PFSK-1 (cell line): ENCODE measurements at regions not wholly inside any gene's neighbourhood (a gene's known extent, or its start where the extent isn't known, plus 50 kb on each side); places are given as distances from the start of the nearest gene placed in this dataset.

ENCODE experiments used
- FOXP2 ChIP-seq: optimal IDR thresholded peaks from 2 replicates; pipeline ENCODE3; 2011; ENCODE audit warnings: borderline replicate concordance, control low read depth, inconsistent platforms; ENCODE audit not compliant: insufficient read depth; ENCODE audit errors: extremely low read length, extremely low read depth
- POLR2AphosphoS5 ChIP-seq: IDR thresholded peaks from 2 replicates; pipeline ENCODE4 v1.6.1; 2012; ENCODE audit warnings: low read depth, mild to moderate bottlenecking, control low read depth, low read length, moderate library complexity
- SIN3A ChIP-seq: IDR thresholded peaks from 2 replicates; pipeline ENCODE4 v1.6.1; 2012; ENCODE audit warnings: mild to moderate bottlenecking, low read length, moderate library complexity, borderline replicate concordance; ENCODE audit not compliant: insufficient read depth
- TAF1 ChIP-seq: IDR thresholded peaks from 2 replicates; pipeline ENCODE4 v1.6.1; 2012; ENCODE audit warnings: low read length, control low read depth, borderline replicate concordance; ENCODE audit not compliant: insufficient read depth
- TF ChIP-seq, protein P1 (sequence below), 2 experiments: IDR thresholded peaks; 2 replicates each; pipeline versions ENCODE4 v1.6.1 to v1.8.0; 2011 to 2012; ENCODE audit warnings: low read depth in 2 of 2, low read length in 2 of 2, control low read depth in 1 of 2, inconsistent platforms in 1 of 2, mild to moderate bottlenecking in 1 of 2, moderate library complexity in 1 of 2; ENCODE audit not compliant: insufficient read depth in 1 of 2

GRCh38 chr1:228940926-228941325 lies 205.6 kb downstream of the RHOU start:
- TF ChIP-seq POLR2AphosphoS5 (no peak), FOXP2 (no peak), SIN3A (no peak), TAF1 (no peak)
- TF ChIP-seq, protein P1, sequence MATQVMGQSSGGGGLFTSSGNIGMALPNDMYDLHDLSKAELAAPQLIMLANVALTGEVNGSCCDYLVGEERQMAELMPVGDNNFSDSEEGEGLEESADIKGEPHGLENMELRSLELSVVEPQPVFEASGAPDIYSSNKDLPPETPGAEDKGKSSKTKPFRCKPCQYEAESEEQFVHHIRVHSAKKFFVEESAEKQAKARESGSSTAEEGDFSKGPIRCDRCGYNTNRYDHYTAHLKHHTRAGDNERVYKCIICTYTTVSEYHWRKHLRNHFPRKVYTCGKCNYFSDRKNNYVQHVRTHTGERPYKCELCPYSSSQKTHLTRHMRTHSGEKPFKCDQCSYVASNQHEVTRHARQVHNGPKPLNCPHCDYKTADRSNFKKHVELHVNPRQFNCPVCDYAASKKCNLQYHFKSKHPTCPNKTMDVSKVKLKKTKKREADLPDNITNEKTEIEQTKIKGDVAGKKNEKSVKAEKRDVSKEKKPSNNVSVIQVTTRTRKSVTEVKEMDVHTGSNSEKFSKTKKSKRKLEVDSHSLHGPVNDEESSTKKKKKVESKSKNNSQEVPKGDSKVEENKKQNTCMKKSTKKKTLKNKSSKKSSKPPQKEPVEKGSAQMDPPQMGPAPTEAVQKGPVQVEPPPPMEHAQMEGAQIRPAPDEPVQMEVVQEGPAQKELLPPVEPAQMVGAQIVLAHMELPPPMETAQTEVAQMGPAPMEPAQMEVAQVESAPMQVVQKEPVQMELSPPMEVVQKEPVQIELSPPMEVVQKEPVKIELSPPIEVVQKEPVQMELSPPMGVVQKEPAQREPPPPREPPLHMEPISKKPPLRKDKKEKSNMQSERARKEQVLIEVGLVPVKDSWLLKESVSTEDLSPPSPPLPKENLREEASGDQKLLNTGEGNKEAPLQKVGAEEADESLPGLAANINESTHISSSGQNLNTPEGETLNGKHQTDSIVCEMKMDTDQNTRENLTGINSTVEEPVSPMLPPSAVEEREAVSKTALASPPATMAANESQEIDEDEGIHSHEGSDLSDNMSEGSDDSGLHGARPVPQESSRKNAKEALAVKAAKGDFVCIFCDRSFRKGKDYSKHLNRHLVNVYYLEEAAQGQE (IDR thresholded peaks at IDR 0.05; ENCODE audit: insufficient read depth in 1 of 2, low read depth in 2 of 2, low read length in 2 of 2): no peak

- TF ChIP-seq, protein P1 (IDR thresholded peaks at IDR 0.05; ENCODE audit: insufficient read depth in 1 of 2, low read depth in 2 of 2, low read length in 2 of 2): no peak
- TF ChIP-seq TAF1 (no peak), SIN3A (no peak), POLR2AphosphoS5 (no peak), FOXP2 (no peak)
Observed at GRCh38 chr1:228941666-228942065, 206.4 kb downstream of the RHOU start.

DNA sequence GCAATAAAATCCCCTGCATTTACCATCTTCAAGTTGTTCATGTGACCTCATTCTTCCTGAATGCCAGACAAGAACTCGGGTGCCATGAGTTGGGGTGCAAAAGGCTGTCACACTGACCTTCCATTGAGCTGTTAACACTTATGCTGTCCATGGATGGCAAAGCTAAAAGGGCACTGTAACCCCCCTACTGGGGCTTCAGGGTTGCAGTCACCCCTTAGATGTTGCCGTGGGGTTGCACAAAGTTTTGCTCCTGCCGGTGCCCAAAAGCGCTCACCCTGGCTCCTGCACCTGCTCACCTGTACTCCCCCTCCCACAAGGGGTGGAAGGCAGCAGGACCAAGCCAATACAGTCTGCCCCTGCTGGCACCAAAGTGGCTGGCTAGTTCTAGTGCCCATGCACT lies 208.2 kb downstream of the RHOU start:
- TF ChIP-seq, protein P1 (IDR thresholded peaks at IDR 0.05; ENCODE audit: insufficient read depth in 1 of 2, low read depth in 2 of 2, low read length in 2 of 2): no peak
- no peak for TF ChIP-seq FOXP2
- no peak for TF ChIP-seq POLR2AphosphoS5
- TF ChIP-seq SIN3A: no peak
- no peak for TF ChIP-seq TAF1

DNA sequence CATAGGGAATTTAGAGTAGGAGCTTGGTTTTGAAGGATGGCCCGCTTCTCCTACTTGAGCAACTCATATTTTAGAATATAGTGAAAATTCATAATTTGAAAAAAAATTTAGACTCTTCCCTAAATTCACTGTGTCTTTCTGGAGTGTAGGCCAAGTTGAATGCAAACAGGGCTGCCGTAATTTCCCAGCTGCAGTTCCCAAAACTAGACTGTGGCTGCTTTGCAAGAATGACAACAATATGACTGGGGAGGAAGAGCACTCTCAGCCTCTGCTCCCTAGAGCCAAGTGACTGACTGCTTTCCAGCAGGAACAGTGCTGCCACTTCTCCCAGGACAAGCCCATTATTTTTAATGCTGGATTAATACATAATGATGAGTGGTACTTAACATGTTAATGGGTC lies 209.0 kb downstream of the RHOU start:
- TF ChIP-seq, protein P1 (IDR thresholded peaks at IDR 0.05; ENCODE audit: insufficient read depth in 1 of 2, low read depth in 2 of 2, low read length in 2 of 2): no peak
- no peak for TF ChIP-seq TAF1
- TF ChIP-seq POLR2AphosphoS5: no peak
- TF ChIP-seq SIN3A: no peak
- TF ChIP-seq FOXP2: no peak

GRCh38 chr1:228944935-228945371 lies 209.7 kb downstream of the RHOU start:
- TF ChIP-seq SIN3A (no peak), FOXP2 (no peak), TAF1 (no peak)
- TF ChIP-seq, protein P1 (IDR thresholded peaks at IDR 0.05; ENCODE audit: insufficient read depth in 1 of 2, low read depth in 2 of 2, low read length in 2 of 2): no peak
